Upper lobe of left lung (tissue), 6 donors: ENCODE measurements at regions not wholly inside any gene's neighbourhood (a gene's known extent, or its start where the extent isn't known, plus 50 kb on each side); places are given as distances from the start of the nearest gene placed in this dataset.

Experiments used
- ATAC-seq, 2 donors: fragments of 200-7000 bp; cut with Tn5 transposase; one replicate each; pipeline ENCODE4 v1.9.1; 2022; ENCODE audit warnings: mild to moderate bottlenecking in 2 of 2, moderate library complexity in 2 of 2; ENCODE audit not compliant: low FRiP score in 2 of 2
- DNase-seq, 2 donors: peaks; one replicate each; pipeline ENCODE4 v3.0.0-alpha.2; 2019 to 2020
- H3K27ac ChIP-seq, 4 donors: fragments of 200-600 bp; sonication (generic); one replicate each; pipeline ENCODE4 v1.5.1; 2016 to 2019
- H3K27me3 ChIP-seq, 4 donors: fragments of 200-600 bp; sonication (generic); one replicate each; pipeline ENCODE4 v1.5.1; 2017 to 2019
- H3K36me3 ChIP-seq, 4 donors: fragments of 200-600 bp; sonication (generic); one replicate each; pipeline ENCODE4 v1.5.1; 2016 to 2019
- H3K4me1 ChIP-seq, 4 donors: fragments of 200-600 bp; sonication (generic); one replicate each; pipeline ENCODE4 v1.5.1; 2018 to 2019
- H3K4me3 ChIP-seq, 4 donors: fragments of 200-600 bp; sonication (generic); one replicate each; pipeline ENCODE4 v1.5.1; 2017 to 2019; ENCODE audit warnings: mild to moderate bottlenecking in 2 of 4, moderate library complexity in 1 of 4
- H3K9me3 ChIP-seq, 4 donors: fragments of 200-600 bp; sonication (generic); one replicate each; pipeline ENCODE4 v1.5.1; 2018 to 2019
- CTCF ChIP-seq, 6 experiments: fragments of 450-650 bp in 4 of 6; fragments of 200-600 bp in 2 of 6; sonication (generic) in 2 of 6; IDR thresholded peaks; one replicate each; pipeline ENCODE4 v1.5.1; 2016 to 2019; ENCODE audit warnings: antibody characterized with exemption in 6 of 6
- EP300 ChIP-seq, 4 donors: sonication (generic); formaldehyde crosslinking; IDR thresholded peaks; one replicate each; pipeline ENCODE4 v1.5.1; 2017; ENCODE audit warnings: antibody characterized with exemption in 4 of 4, control low read depth in 2 of 4
- POLR2A ChIP-seq, 4 donors: fragments of 450-650 bp; IDR thresholded peaks; one replicate each; pipeline ENCODE4 v1.5.1; 2016 to 2017; ENCODE audit warnings: antibody characterized with exemption in 4 of 4, mild to moderate bottlenecking in 2 of 4
- POLR2AphosphoS5 ChIP-seq, 2 donors: sonication (generic); formaldehyde crosslinking; IDR thresholded peaks; one replicate each; pipeline ENCODE4 v1.5.1; 2017; ENCODE audit warnings: antibody characterized with exemption in 2 of 2
- WGBS, 2 donors: methylation state at CpG; one replicate each; pipeline ENCODE4 v1.1.5; 2017 to 2018; 5-methylcytosine and 5-hydroxymethylcytosine counted together
- donor health status: DM: no; HTN: no; CAD: no; lungs with moderate emphysema.
- donor health status: DM: no; HTN: yes; CAD: no; lungs with severe emphysema.

GRCh38 chr14:98647754-98648153, 624.2 kb downstream of the BCL11B start:
- TF ChIP-seq POLR2AphosphoS5 (IDR thresholded peaks at IDR 0.05) (no peak), EP300 (IDR thresholded peaks at IDR 0.05) (no peak), POLR2A (IDR thresholded peaks at IDR 0.05) (no peak), CTCF (IDR thresholded peaks at IDR 0.05) (no peak)
- H3K9me3 ChIP-seq = no peaks in the 10 kb centered on the region
- 85 to 90% methylated on average over 5 of the region's 5 CpGs for WGBS, 2 donors
- ATAC-seq = no peak
- no peak overlapping the region for H3K27ac ChIP-seq
- DNase-seq = no peak
- H3K4me3 ChIP-seq = no peak overlapping the region
- no peaks in the 10 kb centered on the region for H3K4me1 ChIP-seq
- no peaks in the 10 kb centered on the region for H3K36me3 ChIP-seq
- H3K27me3 ChIP-seq = no peaks in the 10 kb centered on the region

DNA sequence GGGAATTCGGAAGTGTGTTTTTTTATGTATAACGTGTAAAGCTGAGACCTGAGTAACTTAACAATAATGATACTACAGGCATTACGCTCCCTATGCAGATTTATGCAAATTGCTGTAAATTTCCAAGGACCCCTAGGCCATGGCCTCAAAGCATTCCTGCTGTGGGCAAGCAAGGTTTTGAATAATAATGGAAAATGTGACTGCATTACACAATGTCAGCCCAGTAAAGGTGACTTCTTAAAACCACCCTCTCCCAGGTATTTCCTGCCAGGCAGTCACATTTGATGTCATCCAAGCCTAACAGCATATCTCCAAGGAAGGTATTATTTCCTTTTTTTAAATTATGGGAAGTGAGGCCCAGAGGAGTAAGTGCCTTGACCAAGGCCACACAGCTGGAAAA, 621.0 kb downstream of the BCL11B start:
- WGBS, 2 donors = 66 to 82% methylated on average over 3 of the region's 3 CpGs
- H3K9me3 ChIP-seq = peaks cover 0 to 6% (median 4%) of the 10 kb centered on the region in 4 donors
- DNase-seq = no peak

DNA sequence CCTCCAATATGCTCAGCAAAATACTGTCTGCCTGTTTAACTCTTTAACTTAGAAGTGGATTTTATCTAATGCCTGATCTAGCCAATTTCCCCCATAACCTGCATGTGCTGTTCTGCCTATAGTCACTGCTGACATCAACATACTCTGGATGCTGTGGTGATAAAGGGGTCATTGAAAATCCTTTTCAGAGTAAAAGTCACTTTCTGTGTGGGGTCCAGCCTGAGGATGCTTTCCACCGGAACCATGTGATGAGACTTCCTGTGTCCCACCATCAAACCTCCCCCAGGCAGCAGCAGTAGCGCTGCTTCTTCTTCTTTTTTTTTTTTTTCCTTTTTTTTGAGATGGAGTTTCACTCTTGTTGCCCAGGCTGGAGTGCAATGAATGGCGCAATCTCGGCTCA, 607.0 kb downstream of the BCL11B start:
- H3K27me3 ChIP-seq = no peaks in the 10 kb centered on the region
- TF ChIP-seq POLR2A (IDR thresholded peaks at IDR 0.05) (no peak), POLR2AphosphoS5 (IDR thresholded peaks at IDR 0.05) (no peak), CTCF (IDR thresholded peaks at IDR 0.05) (no peak)
- no peak overlapping the region for H3K4me3 ChIP-seq
- 54 to 76% methylated on average over 4 of the region's 4 CpGs for WGBS, 2 donors
- no peak overlapping the region for H3K27ac ChIP-seq
- H3K36me3 ChIP-seq = no peaks in the 10 kb centered on the region
- no peaks in the 10 kb centered on the region for H3K4me1 ChIP-seq
- no peaks in the 10 kb centered on the region for H3K9me3 ChIP-seq
- ATAC-seq (no peak), DNase-seq (no peak)

More for the DNA sequence above, 621.0 kb downstream of the BCL11B start:
- Histone ChIP-seq H3K36me3 (no peaks in the 10 kb centered on the region), H3K4me1 (no peaks in the 10 kb centered on the region), H3K4me3 (no peak overlapping the region), H3K27ac (no peak overlapping the region), H3K27me3 (no peaks in the 10 kb centered on the region)
- no peak for ATAC-seq
- no peak for TF ChIP-seq CTCF (IDR thresholded peaks at IDR 0.05)
- TF ChIP-seq POLR2AphosphoS5 (IDR thresholded peaks at IDR 0.05) = no peak
- TF ChIP-seq POLR2A (IDR thresholded peaks at IDR 0.05) = no peak
- TF ChIP-seq EP300 (IDR thresholded peaks at IDR 0.05) = no peak

DNA sequence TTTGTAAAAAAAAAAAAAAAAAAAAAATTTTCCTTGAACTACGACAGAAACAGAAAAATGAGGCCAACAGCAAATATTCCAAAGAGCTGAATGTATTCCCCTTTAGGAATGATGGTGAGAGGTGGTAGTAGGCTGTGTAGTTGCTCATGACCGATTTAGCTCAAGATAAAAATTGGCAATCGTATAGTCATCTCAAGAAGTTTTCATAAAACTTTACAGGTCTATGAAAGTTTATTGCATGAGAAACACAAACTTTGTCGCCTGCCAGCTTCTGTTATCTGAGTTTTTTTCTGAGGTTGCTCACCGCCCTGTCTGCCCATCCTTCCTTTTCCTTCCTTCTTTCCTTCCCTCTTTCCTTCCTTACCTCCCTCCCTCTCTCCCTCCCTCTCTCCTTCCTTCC, 605.5 kb downstream of the BCL11B start:
- WGBS, 2 donors = 66 to 69% methylated on average over 5 of the region's 5 CpGs
- Histone ChIP-seq H3K27me3 (no peaks in the 10 kb centered on the region), H3K36me3 (no peaks in the 10 kb centered on the region), H3K4me3 (no peak overlapping the region), H3K4me1 (no peaks in the 10 kb centered on the region), H3K9me3 (no peaks in the 10 kb centered on the region), H3K27ac (no peak overlapping the region)
- no peak for TF ChIP-seq CTCF (IDR thresholded peaks at IDR 0.05)
- TF ChIP-seq POLR2A (IDR thresholded peaks at IDR 0.05) = no peak
- TF ChIP-seq EP300 (IDR thresholded peaks at IDR 0.05) = no peak
- ATAC-seq (no peak), DNase-seq (no peak)

DNA sequence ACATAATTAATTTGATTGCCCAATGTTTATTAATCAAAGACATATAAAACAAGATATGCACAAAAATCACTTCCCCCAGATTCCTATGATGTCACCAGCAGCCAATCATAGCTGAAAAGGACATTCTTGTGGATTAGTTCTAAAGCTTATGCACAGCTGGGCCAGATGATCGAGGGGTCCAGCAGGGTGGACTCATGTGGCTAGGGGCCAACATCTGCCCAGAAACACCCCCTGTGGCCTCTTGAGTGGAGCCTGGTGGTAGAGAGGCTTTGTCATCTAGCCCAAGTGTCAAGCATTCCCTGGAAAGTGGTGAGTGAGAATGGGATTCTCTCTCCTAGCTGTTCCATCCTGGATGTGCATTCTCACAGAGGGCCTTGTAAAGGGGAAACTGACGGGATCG, 590.0 kb downstream of the BCL11B start:
- TF ChIP-seq POLR2A (IDR thresholded peaks at IDR 0.05) (no peak), CTCF (IDR thresholded peaks at IDR 0.05) (no peak), POLR2AphosphoS5 (IDR thresholded peaks at IDR 0.05) (no peak), EP300 (IDR thresholded peaks at IDR 0.05) (no peak)
- Histone ChIP-seq H3K36me3 (no peaks in the 10 kb centered on the region), H3K4me3 (no peak overlapping the region), H3K27me3 (no peaks in the 10 kb centered on the region), H3K27ac (no peak overlapping the region), H3K4me1 (no peaks in the 10 kb centered on the region), H3K9me3 (no peaks in the 10 kb centered on the region)
- ATAC-seq = no peak
- no peak for DNase-seq
- WGBS, 2 donors = 77 to 78% methylated on average over 3 of the region's 3 CpGs
